Cardiac fibroblast (primary cell): ENCODE measurements at regions not wholly inside any gene's neighbourhood (a gene's known extent, or its start where the extent isn't known, plus 50 kb on each side); places are given as distances from the start of the nearest gene placed in this dataset.

Source experiments
- DNase-seq, 2 donors: peaks; one replicate each; pipeline versions ENCODE4 v3.0.0 to v3.0.0-alpha.2; 2010; ENCODE audit warnings: low read depth in 2 of 2
- H3K4me3 ChIP-seq, 2 donors: replicated peaks in 1 of 2; 1 replicate in 1 of 2; 2 replicates in 1 of 2; pipeline ENCODE4 v1.5.1; 2011; ENCODE audit warnings: low read depth in 2 of 2, low read length in 2 of 2, mild to moderate bottlenecking in 2 of 2, moderate library complexity in 1 of 2
- TF ChIP-seq, protein P1 (sequence below): IDR thresholded peaks from one replicate; pipeline ENCODE4 v1.5.1; 2011; ENCODE audit warnings: low read depth, mild to moderate bottlenecking, low read length, inconsistent platforms

DNA sequence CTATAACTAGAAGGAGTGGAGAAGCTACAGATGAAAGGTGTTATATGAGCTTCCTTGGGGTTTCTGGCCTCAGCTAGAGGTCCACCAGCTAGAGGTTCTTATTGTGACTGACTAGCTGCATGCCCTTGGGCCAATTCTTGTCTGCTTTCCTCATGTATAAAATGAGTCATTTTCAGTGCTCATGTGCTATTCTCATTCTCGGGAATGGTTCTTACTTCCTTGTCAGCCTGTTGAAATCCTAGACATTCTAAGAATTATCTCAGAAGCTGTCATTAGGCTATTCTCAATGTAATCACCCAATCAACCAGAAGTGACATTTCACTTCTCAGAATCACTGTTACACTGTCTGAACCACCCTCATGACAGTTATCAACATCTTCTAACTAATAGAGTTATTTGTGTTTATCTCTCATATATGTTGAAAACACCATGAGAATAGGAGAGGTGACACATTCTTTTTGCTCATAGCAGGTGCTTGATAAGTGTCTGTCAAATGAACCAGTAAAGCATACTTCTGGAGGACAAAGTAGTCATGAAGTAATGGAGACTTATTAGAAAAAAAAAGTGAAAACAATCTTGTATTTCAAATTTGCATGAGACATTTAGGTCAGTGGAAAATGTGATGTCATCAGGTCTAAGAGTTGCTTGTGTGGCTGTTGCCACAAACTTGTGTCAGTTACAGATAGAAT is 122.8 kb upstream of the IVNS1ABP start:
- peak; percentile 44 to 84 for DNase-seq
- no peak overlapping the region for H3K4me3 ChIP-seq

DNA sequence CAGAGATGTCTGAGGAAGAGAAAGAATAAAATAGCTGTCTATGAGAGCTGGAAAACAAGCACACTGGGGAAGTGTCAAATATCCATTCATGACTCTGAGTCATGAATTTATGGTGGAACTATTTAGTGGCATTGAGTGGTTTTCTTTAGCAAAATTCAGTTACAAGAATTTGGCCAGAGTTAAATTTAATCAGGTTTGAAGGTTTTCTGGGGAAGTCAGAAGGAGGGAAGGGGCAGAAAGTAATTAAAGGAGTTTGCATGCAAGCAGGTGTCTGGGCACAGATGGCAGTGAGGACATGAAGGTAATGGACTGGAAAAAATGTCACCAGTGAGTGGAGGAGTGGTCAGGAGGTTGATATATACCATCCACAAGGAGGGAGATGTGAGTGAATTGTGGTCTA is 121.9 kb upstream of the IVNS1ABP start:
- no peak for DNase-seq
- H3K4me3 ChIP-seq = no peak overlapping the region
- TF ChIP-seq, protein P1, sequence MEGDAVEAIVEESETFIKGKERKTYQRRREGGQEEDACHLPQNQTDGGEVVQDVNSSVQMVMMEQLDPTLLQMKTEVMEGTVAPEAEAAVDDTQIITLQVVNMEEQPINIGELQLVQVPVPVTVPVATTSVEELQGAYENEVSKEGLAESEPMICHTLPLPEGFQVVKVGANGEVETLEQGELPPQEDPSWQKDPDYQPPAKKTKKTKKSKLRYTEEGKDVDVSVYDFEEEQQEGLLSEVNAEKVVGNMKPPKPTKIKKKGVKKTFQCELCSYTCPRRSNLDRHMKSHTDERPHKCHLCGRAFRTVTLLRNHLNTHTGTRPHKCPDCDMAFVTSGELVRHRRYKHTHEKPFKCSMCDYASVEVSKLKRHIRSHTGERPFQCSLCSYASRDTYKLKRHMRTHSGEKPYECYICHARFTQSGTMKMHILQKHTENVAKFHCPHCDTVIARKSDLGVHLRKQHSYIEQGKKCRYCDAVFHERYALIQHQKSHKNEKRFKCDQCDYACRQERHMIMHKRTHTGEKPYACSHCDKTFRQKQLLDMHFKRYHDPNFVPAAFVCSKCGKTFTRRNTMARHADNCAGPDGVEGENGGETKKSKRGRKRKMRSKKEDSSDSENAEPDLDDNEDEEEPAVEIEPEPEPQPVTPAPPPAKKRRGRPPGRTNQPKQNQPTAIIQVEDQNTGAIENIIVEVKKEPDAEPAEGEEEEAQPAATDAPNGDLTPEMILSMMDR = no peak

More for the DNA sequence above, 122.8 kb upstream of the IVNS1ABP start:
- TF ChIP-seq, protein P1 = no peak

DNA sequence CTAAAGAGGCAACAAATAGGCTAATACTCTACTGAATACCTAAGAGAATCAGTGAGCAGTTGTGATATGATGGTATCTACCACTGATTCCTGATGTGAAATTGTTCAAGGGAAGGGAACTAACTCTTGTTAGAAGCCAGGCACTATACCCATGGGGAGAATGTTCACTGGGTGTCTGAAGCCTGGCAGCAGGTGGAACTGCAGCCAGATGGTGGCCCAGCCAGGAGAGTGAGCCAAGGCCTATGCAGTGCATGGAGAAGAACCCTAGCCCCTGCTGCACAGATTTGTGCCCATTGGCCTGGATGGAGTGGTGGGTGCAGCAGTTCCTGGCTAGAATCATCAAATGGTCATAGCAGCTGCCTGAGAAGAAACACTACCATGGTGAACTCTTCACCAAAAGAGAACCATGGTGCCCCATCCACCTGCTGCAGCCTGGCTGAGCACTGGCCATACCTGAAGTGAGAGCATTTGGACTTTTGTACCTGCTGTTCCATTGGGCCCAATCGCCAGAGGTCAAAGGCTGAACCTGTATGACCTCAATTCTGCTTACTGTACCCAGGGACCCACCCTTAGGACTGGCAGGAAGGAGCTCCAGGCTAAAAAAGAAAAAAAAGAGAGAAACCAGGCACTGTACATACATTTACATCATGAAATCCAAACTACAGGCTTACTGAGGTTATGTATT is 118.8 kb upstream of the IVNS1ABP start:
- TF ChIP-seq, protein P1 = no peak
- no peak overlapping the region for H3K4me3 ChIP-seq
- DNase-seq = no peak

DNA sequence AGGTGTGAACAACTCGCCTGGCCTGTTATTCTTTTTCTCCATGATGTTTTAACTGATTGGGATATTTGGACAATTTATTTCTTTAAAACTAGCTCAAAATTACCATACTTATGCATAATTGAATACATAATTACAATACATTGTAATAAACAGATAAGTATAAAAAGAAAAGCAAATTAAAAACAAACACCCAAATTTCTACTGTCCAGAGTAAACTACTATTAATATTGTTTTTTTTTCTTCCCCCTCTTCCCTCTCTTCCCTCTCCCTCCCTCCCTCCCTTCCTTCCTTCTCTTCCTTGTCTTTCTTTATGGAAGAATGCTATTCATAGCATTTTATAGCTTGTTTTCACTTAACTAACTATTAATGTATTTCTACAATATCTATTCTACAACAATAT is 117.7 kb upstream of the IVNS1ABP start:
- H3K4me3 ChIP-seq = no peak overlapping the region
- DNase-seq = no peak
- TF ChIP-seq, protein P1 = no peak

DNA sequence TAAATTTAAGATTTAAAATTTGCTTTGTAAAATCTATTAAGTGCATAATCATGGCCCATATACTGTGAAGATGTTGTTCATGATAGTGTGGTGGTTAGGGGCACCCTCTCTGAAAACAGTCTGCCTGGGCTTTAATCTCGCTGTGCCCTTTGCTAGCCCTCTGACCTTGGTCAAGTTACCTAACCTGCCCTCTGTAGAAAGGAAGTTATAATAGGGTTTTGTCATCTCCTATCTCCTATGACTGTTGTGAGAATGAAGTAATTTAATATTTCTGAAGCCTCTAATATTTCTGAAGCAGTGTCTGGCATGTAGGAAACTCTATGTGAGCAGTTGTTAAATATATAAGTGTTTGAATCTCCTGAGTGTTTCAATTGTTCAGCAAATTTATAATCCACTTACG is 116.6 kb upstream of the IVNS1ABP start:
- TF ChIP-seq, protein P1 = no peak
- no peak for DNase-seq

DNA sequence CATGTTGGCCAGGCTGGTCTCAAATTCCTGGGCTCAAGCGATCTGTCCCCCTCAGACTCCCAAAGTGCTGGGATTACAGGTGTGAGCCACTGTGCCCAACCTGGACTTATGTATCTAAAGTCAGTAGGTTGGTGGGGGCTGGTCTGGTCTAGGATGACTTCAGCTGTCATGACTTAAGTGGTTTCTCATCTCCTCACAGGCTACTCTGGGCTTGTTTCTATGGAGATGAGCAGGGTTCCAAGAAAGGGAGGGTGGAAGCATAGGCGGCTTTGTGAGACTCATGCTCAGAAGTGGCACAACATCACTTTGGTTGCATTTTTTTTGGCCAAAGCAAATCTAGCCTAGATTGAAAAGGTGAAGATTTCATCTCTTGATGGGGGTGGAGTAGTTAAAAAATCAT is 115.9 kb upstream of the IVNS1ABP start:
- TF ChIP-seq, protein P1 = no peak
- DNase-seq = no peak
- no peak overlapping the region for H3K4me3 ChIP-seq

More for the DNA sequence above, 116.6 kb upstream of the IVNS1ABP start:
- no peak overlapping the region for H3K4me3 ChIP-seq
